ENCODE measurements at regions not wholly inside any gene's neighbourhood (a gene's known extent, or its start where the extent isn't known, plus 50 kb on each side); places are given as distances from the start of the nearest gene placed in this dataset.

DNA sequence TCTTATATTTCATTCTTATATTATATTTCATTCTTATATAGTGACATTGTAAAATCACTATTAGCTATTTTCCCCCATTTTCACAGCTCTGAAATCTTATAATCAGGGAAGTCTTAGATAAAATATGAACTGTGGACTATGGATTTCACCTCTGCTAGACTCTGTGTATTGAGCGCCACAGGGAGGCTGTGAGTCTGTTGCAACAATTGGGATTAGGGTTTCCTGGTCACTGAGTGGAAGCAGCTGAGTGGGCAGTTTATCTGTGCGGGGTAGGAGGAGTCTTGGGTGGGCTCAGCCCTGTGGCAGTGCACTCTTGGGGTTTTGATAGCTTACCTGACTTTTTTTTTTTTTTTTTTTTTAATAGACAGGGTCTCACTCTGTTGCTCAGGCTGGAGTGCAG lies 249.5 kb downstream of the PTTG2 start (continued):
- no peak for TF ChIP-seq SRF (IDR thresholded peaks at IDR 0.05; ENCODE audit: low read depth)

DNA sequence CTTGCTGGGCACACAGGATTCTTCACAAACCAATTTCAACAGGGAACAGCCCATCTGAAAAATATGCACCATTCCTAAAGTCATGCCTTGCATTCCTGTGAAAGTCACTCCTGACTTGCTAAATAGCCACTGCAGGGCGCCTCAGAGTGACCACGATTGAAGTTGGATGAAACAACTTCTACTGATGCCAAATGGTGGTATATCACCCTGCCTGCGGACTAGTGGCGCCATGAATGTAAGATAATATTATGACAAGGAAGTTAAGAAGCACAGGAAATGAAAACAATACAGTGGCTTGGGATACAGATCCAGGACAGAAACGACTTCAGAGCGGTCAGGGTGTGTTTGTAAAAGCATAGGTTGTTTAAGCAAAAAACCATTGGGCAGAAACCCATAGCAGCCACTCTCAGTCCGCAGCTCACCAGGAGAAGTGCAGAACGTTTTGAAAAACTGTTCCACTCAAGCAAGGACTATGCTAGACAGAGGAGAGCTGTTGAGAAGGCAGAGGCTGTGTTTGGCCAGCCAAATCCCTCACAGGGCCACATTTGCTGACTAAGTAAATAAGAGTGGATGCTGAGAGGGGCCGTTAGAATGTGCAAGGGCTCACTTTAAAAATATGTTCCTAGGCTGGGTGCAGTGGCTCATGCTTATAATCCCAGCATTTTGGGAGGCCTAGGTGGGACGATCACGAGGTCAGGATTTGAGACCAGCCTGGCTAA lies 250.4 kb downstream of the PTTG2 start:
- POLR2A ChIA-PET = no interaction called here
- no peaks in the 10 kb centered on the region for H3K79me2 ChIP-seq (ENCODE audit: insufficient read depth, low read length)
- no peak overlapping the region for H3K27ac ChIP-seq (ENCODE audit: low read depth, low read length)
- H3K9me3 ChIP-seq (ENCODE audit: control insufficient read depth in 1 of 2, insufficient read depth in 1 of 2, low read depth in 1 of 2, low read length in 2 of 2) = no peaks in the 10 kb centered on the region
- TF ChIP-seq SRF (IDR thresholded peaks at IDR 0.05; ENCODE audit: low read depth) = no peak
- no peak for TF ChIP-seq EGR1 (IDR thresholded peaks at IDR 0.05; ENCODE audit: low read depth)
- CTCF ChIA-PET = no interaction called here
- no peak overlapping the region for H3K9ac ChIP-seq (ENCODE audit: low read length)
- intact Hi-C loops (cut with micrococcal nuclease) = no loop called here
- ATAC-seq = no peak
- no peaks in the 10 kb centered on the region for H3K36me3 ChIP-seq (ENCODE audit: control insufficient read depth in 1 of 2, insufficient read depth in 2 of 2, low read length in 2 of 2)
- H2AFZ ChIP-seq (ENCODE audit: low read depth, low read length, poor library complexity, severe bottlenecking) = no peak overlapping the region
- no peaks in the 10 kb centered on the region for H3K9me2 ChIP-seq (ENCODE audit: insufficient read depth)
- H4K20me1 ChIP-seq (ENCODE audit: insufficient read depth) = no peaks in the 10 kb centered on the region
- BruUV-seq (replicated peaks) = no TSS peak
- DNase-seq (ENCODE audit: low read depth, low spot score) = no peak
- RAD21 ChIA-PET (ENCODE audit: low non-redundant PET in 1 of 2, low total read pairs in 2 of 2, uncharacterized antibody in 2 of 2, unreplicated experiment in 2 of 2) = no interaction called here
- H3K4me3 ChIP-seq (replicated peaks in 1 of 2; ENCODE audit: low read depth in 1 of 2, low read length in 2 of 2) = no peak overlapping the region
- H3K27me3 ChIP-seq (ENCODE audit: insufficient read depth, low read length) = no peaks in the 10 kb centered on the region
- H3K4me1 ChIP-seq (ENCODE audit: control insufficient read depth in 1 of 2, insufficient read depth in 2 of 2, low read length in 2 of 2) = no peaks in the 10 kb centered on the region
- H3K4me2 ChIP-seq (ENCODE audit: low read length) = no peak overlapping the region

DNA sequence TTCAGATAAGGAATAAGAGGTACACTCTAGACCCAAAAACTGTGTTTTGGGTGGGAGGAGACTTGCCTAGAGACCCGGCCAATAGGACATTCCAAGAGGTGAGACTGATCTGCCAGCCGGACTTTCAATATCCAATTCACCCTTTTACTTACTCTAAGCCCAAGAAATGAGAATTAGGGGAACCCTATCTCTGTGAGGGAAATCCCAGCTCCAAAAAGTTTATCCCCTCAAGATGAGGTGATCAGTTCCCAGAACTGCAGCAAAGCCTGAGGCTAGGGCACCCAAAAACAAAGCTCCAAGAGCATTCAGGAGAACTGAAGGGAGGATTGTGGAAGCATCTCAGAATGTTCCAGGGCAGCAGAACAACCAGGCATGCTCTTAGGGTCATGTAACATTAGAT lies 251.7 kb downstream of the PTTG2 start:
- no peak overlapping the region for H3K4me2 ChIP-seq (ENCODE audit: low read length)
- DNase-seq (ENCODE audit: low read depth, low spot score) = no peak
- no peaks in the 10 kb centered on the region for H4K20me1 ChIP-seq (ENCODE audit: insufficient read depth)
- no peak overlapping the region for H2AFZ ChIP-seq (ENCODE audit: low read depth, low read length, poor library complexity, severe bottlenecking)
- no peaks in the 10 kb centered on the region for H3K9me2 ChIP-seq (ENCODE audit: insufficient read depth)
- H3K79me2 ChIP-seq (ENCODE audit: insufficient read depth, low read length) = no peaks in the 10 kb centered on the region
- BruUV-seq (replicated peaks) = no TSS peak
- H3K9me3 ChIP-seq (ENCODE audit: control insufficient read depth in 1 of 2, insufficient read depth in 1 of 2, low read depth in 1 of 2, low read length in 2 of 2) = no peaks in the 10 kb centered on the region
- no peak overlapping the region for H3K4me3 ChIP-seq (replicated peaks in 1 of 2; ENCODE audit: low read depth in 1 of 2, low read length in 2 of 2)
- TF ChIP-seq SIN3A (IDR thresholded peaks at IDR 0.05; ENCODE audit: low read depth) (no peak), POLR2A (IDR thresholded peaks at IDR 0.05; ENCODE audit: borderline replicate concordance, extremely low read depth, insufficient read depth, insufficient read length) (no peak), TCF7L2 (IDR thresholded peaks at IDR 0.05; ENCODE audit: borderline replicate concordance, extremely low read depth, insufficient read depth, insufficient read length) (no peak)
- TF ChIP-seq, protein P1, sequence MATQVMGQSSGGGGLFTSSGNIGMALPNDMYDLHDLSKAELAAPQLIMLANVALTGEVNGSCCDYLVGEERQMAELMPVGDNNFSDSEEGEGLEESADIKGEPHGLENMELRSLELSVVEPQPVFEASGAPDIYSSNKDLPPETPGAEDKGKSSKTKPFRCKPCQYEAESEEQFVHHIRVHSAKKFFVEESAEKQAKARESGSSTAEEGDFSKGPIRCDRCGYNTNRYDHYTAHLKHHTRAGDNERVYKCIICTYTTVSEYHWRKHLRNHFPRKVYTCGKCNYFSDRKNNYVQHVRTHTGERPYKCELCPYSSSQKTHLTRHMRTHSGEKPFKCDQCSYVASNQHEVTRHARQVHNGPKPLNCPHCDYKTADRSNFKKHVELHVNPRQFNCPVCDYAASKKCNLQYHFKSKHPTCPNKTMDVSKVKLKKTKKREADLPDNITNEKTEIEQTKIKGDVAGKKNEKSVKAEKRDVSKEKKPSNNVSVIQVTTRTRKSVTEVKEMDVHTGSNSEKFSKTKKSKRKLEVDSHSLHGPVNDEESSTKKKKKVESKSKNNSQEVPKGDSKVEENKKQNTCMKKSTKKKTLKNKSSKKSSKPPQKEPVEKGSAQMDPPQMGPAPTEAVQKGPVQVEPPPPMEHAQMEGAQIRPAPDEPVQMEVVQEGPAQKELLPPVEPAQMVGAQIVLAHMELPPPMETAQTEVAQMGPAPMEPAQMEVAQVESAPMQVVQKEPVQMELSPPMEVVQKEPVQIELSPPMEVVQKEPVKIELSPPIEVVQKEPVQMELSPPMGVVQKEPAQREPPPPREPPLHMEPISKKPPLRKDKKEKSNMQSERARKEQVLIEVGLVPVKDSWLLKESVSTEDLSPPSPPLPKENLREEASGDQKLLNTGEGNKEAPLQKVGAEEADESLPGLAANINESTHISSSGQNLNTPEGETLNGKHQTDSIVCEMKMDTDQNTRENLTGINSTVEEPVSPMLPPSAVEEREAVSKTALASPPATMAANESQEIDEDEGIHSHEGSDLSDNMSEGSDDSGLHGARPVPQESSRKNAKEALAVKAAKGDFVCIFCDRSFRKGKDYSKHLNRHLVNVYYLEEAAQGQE (IDR thresholded peaks at IDR 0.05; ENCODE audit: low read depth) = no peak
- no peaks in the 10 kb centered on the region for H3K27me3 ChIP-seq (ENCODE audit: insufficient read depth, low read length)
- ChIA-PET CTCF (no interaction called here), POLR2A (no interaction called here), RAD21 (ENCODE audit: low non-redundant PET in 1 of 2, low total read pairs in 2 of 2, uncharacterized antibody in 2 of 2, unreplicated experiment in 2 of 2) (no interaction called here)
- H3K27ac ChIP-seq (ENCODE audit: low read depth, low read length) = no peak overlapping the region
- H3K9ac ChIP-seq (ENCODE audit: low read length) = no peak overlapping the region
- H3K36me3 ChIP-seq (ENCODE audit: control insufficient read depth in 1 of 2, insufficient read depth in 2 of 2, low read length in 2 of 2) = no peaks in the 10 kb centered on the region
- intact Hi-C loops (cut with micrococcal nuclease) = no loop called here
- no peaks in the 10 kb centered on the region for H3K4me1 ChIP-seq (ENCODE audit: control insufficient read depth in 1 of 2, insufficient read depth in 2 of 2, low read length in 2 of 2)
- no peak for ATAC-seq
